D721Med (cell line): ENCODE measurements at regions not wholly inside any gene's neighbourhood (a gene's known extent, or its start where the extent isn't known, plus 50 kb on each side); places are given as distances from the start of the nearest gene placed in this dataset.

Experiments
- DNase-seq: peaks from one replicate; pipeline ENCODE4 v3.0.0; 2011; ENCODE audit warnings: low spot score; ENCODE audit not compliant: insufficient read length
- FAIRE-seq: peaks from 2 replicates; lab custom pipeline; 2011; peaks lifted over from hg19 to GRCh38; lab: Jason Lieb, UNC
- CTCF ChIP-seq: IDR thresholded peaks from 2 replicates; pipeline ENCODE4 v1.5.1; 2012; ENCODE audit warnings: mild to moderate bottlenecking, control low read depth; ENCODE audit not compliant: insufficient read depth; ENCODE audit errors: missing control alignments

- FAIRE-seq (no peak), DNase-seq (no peak)
- no peak for TF ChIP-seq CTCF
These were observed 800.0 kb downstream of the TRHDE start for GRCh38 chr12:73072214-73072613.

DNA sequence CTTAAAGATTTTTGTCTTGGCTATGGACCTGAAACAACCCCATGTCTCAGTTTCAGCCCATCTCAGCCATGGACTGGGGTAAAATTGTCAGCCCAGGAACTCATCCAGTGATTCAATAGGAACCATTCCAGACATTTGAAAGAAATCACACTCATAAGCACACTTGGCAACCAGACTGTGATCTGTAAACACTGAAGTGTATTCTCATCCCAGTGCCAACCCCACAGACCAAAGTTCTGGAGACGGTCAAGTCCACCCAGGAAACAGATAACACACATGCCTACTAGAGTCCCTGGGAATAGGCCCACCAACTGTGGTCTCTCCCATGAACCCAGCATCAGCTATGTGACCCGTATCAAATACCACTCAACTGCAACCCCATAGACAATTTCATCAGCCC is 804.6 kb downstream of the TRHDE start:
- FAIRE-seq, result no peak
- TF ChIP-seq CTCF, result no peak
- no peak for DNase-seq

- TF ChIP-seq CTCF, result no peak
- DNase-seq, result no peak
- FAIRE-seq, result no peak
These were observed 811.6 kb downstream of the TRHDE start for GRCh38 chr12:73083736-73084135.

- DNase-seq, result no peak
- no peak for TF ChIP-seq CTCF
- no peak for FAIRE-seq
These were observed 834.1 kb downstream of the TRHDE start for GRCh38 chr12:73106296-73106695.

- DNase-seq (no peak), FAIRE-seq (no peak)
- no peak for TF ChIP-seq CTCF
These were observed 834.7 kb downstream of the TRHDE start for GRCh38 chr12:73106896-73107295.

DNA sequence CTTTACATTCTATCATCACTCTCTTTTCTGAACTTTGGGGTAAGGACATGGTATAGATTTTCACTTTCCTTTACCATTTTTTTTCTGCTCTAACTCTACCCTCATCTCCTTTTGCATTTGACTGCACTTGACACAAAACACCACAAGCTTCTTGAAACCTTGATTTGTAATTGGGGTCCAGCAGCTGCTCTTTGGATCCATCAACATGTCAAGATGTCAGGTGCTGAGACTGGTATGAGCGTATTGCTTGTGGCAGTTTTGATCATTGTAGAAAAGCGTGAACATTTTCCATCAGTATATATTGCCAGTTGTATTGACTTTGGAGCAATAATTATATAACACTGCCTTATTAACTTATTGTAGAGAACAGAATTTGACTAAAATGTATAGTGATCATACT is 838.6 kb downstream of the TRHDE start:
- FAIRE-seq (no peak), DNase-seq (no peak)
- TF ChIP-seq CTCF, result no peak

GRCh38 chr12:73112035-73112816 is 840.1 kb downstream of the TRHDE start:
- no peak for TF ChIP-seq CTCF
- FAIRE-seq, result no peak
- DNase-seq, result no peak
